NCI-H460 (cell line): ENCODE measurements at regions not wholly inside any gene's neighbourhood (a gene's known extent, or its start where the extent isn't known, plus 50 kb on each side); places are given as distances from the start of the nearest gene placed in this dataset.
"Not testable (repeated sequence)": the region's sequence is repeated elsewhere in the genome, so short reads cannot be mapped to it uniquely, and the experiment has no call there.

Source experiments
- DNase-seq: peaks from one replicate; pipeline ENCODE4 v3.0.0-alpha.2; 2016; ENCODE audit warnings: low read depth; ENCODE audit errors: extremely low read depth

DNA sequence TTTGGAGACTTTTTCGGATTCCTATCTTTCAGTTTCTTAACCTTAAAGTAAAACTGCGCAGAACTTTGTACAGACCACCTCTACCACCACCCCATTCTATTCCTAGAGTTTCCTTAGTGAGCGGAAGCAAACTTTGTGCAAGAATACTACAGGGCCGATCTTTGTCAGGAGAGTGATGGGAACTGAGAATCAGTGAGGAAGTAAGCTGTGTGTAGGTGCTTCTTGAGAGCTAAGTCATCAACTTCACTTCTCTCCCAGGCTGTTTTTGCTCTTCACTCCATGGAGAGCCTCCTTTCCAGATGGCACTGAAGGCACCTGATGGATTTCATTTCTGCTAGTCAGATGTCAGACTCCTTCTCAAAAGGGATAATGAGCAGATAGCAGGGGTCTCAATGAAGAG lies 127.3 kb downstream of the SPATA31D1 start:
- DNase-seq: no peak

GRCh38 chr9:82116556-82116955 lies 128.0 kb downstream of the SPATA31D1 start:
- DNase-seq: no peak

DNA sequence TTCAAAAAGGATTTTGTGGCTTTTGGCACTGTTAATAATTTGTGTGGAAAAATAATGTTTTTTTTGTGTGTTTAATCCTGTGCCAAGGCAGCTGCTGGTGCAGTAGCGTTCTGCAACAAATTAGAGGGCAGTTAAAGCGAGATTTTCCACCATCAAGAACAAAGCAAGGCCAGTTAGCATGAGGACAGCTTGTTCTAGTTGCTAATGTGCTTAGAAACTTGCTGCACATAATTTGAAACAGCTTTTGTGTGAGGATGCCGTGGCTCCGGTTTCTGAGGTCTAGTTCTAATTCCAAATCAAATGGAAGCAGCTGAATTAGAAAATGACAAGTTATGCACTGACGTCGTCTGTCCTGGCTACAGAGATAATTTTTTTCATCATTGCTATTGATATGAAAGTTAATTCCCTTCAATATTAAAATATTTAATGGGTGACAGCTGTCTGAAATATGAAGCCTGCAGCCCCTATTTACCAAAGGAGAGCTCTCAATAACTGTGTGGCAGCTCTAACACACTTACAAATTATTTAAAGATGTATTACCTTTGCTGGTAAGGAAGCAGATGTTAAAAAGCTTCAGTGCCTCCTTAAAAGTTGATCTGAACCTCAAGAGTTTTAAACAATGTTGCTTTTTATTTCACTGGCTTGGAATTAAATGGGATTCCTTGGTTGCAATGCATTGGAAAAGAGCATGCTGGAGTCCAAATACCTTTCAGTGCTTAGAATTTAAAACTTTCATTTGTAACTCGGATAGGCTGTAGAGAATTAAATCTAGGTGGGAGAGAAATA lies 128.6 kb downstream of the SPATA31D1 start:
- DNase-seq: no peak

GRCh38 chr9:82122731-82123130 lies 134.2 kb downstream of the SPATA31D1 start:
- no peak for DNase-seq

GRCh38 chr9:82124090-82124489 lies 135.5 kb downstream of the SPATA31D1 start:
- no peak for DNase-seq

DNA sequence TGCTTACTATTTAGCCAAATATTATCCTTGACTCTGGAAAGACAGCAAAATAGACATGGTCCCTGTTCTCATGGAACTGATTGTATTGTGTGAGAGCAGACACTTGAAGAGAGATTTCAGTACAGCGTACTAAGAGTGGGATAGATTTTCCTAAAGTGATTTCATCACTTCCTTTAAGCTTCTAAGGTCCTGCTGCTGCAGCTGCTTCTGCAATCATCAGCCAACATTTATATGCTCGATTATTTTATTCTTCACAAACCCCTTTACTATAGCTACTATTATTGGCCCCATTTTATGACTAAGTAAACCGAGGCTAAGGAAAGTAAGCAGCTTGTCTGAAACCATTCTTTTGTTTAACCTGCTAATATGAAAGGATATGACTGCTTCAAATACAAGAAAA lies 137.7 kb downstream of the SPATA31D1 start:
- no peak for DNase-seq

DNA sequence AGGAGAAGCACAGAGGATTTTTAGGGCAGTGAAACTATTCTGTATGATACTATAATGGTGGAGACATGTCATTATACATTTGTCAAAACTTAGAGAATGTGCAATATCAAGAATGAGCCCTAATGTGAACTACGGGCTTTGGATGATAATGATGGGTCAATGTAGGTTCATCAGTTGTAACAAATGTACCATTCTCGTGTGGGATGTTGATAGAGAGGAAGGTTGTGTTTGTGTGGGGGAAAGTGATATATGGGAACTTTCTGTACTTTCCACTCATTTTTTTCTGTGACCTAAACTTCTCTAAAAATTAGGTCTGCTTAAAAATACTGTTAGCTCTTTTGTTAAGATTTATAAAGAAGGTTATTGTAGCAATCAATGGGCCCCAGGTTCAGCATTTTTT lies 138.9 kb downstream of the SPATA31D1 start:
- no peak for DNase-seq

DNA sequence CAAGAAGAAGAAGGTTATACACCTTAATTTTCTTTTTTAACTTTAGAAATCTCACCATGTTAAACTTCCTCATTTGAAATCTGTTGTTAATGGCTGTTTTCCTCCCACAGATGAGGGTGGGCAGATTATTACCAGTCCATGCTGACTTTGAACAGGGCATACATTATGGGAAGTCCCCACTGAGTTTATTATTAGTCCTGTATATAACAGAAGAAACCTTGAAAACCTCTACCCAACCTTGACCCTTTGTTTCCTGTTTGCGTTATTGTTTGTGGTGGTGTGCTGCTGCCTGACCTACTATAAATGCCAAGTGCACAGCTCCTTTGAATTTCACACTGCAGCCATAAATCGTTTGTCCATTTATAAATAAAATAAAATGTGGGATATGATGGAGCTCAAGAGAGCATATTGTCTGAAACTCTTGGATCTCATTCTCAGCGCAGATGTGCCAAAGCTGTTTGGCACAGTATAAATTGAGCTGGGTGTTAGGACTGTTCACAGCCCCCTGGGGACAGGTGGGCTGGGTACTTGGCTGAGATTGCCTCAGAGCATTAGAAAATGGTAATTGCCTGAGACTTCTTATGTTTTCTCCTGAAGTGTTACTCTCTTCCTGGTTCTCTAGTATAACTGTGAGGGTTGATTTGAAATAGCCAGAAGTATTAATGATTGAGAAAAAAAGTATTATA lies 139.6 kb downstream of the SPATA31D1 start:
- no peak for DNase-seq

GRCh38 chr9:82129708-82130107 lies 141.1 kb downstream of the SPATA31D1 start:
- no peak for DNase-seq

GRCh38 chr9:82130331-82131042 lies 141.9 kb downstream of the SPATA31D1 start:
- DNase-seq: no peak

- no peak for DNase-seq
Observed at GRCh38 chr9:82131072-82131471, 142.5 kb downstream of the SPATA31D1 start.

- DNase-seq: no peak
Observed at GRCh38 chr9:82132024-82132423, 143.5 kb downstream of the SPATA31D1 start.

GRCh38 chr9:82134010-82134409 lies 145.4 kb downstream of the SPATA31D1 start:
- no peak for DNase-seq

DNA sequence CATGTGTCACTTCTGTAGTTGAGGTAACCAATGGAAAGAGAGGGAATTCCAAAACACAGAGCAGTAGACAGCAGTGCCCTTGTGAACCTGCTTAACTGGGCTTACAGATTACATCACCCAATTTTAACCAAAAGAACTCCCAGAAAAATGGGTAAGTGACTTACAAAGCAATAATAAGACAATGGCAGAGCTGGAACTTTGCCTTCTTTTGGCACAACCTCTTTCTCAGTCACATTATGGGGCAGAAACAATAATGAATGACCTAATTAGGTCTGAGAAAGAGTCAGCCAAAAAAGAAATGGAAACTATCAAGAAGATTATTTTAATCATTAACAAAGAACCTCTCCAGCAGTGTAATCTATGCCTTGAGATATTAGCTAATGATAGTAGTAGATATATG lies 146.5 kb downstream of the SPATA31D1 start:
- DNase-seq: no peak

DNA sequence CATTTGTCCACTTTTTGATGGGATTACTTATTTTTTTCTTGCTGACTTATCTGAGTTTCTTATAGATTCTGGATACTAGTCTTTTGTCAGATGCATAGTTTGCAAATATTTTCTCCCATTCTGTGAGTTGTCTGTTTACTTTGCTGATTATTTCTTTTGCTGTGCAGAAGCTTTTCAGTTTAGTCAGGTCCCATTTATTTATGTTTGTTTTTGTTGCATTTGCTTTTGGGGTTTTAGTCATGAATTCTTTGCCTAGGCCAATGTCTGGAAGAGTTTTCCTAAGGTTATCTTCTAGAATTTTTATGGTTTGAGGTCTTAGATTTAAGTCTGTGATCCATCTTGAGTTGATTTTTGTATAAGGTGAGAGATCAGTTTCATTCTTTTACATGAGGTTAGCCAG lies 149.5 kb downstream of the SPATA31D1 start:
- DNase-seq: not testable (repeated sequence)

DNA sequence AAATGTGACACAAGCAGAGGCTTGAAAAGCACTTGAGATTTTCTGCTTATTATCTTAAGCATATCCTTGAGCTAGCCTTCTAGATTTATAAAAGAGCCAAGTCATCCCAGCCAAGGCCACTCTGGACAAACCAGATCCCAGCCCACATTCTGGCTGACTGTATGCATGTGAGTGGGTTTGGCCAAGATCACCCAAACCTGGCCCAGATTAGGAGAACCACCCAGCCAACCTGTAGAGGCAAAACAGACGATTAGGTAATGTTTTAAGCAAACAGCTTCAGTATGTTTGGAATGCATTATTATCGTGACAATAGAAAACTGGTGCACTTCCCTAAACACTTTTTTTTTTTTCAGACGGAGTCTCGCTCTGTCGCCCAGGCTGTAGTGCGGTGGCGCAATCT lies 151.9 kb downstream of the SPATA31D1 start:
- DNase-seq: no peak

DNA sequence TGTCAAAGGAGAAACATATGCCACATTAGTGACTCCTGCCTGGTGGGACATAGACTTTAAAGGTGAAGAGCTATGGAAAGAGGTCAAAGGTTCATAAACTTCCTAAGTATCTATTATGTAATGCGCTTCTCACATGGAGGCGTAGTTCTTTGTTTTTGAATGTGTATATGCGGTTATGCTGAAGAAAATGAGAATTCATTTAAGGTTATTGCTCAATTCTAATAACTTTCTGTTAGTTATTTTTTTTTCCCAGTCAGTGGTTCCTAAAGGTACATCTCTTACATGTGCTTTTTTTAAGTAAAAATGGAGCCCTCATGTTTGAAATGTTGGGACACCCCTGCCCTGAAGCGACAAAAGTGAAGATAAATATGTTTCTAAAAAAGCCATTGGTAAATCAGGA lies 156.2 kb downstream of the SPATA31D1 start:
- no peak for DNase-seq

GRCh38 chr9:82146677-82147076 lies 158.1 kb downstream of the SPATA31D1 start:
- DNase-seq: no peak

GRCh38 chr9:82147798-82148425 lies 159.3 kb downstream of the SPATA31D1 start:
- DNase-seq: no peak

GRCh38 chr9:82148426-82148810 lies 159.8 kb downstream of the SPATA31D1 start:
- DNase-seq: no peak

GRCh38 chr9:82148901-82149461 lies 160.4 kb downstream of the SPATA31D1 start:
- no peak for DNase-seq
